Prostate gland (tissue), 2 donors: ENCODE measurements at regions not wholly inside any gene's neighbourhood (a gene's known extent, or its start where the extent isn't known, plus 50 kb on each side); places are given as distances from the start of the nearest gene placed in this dataset.
A peak's percentile ranks its signal among the peaks of the same experiment; 100 is the strongest.

ENCODE experiments used
- DNase-seq: peaks from one replicate; pipeline ENCODE4 v3.0.0-alpha.2; 2019; ENCODE audit warnings: low spot score
- H3K27ac ChIP-seq, 2 donors: fragments of 200-600 bp; sonication (generic); 2 replicates each; pipeline ENCODE4 v1.5.1; 2017 to 2019
- H3K27me3 ChIP-seq: fragments of 200-600 bp; sonication (generic); replicated peaks from 2 replicates; pipeline ENCODE4 v1.5.1; 2019; ENCODE audit not compliant: insufficient read depth
- H3K36me3 ChIP-seq, 2 donors: fragments of 200-600 bp; sonication (generic); 1 replicate in 1 of 2; 2 replicates in 1 of 2; pipeline versions ENCODE4 v1.5.1 to v1.8.1; 2017 to 2019
- H3K4me1 ChIP-seq: fragments of 200-600 bp; sonication (generic); replicated peaks from 2 replicates; pipeline ENCODE4 v1.5.1; 2019
- H3K4me3 ChIP-seq, 2 donors: fragments of 200-600 bp; sonication (generic); 2 replicates each; pipeline ENCODE4 v1.5.1; 2017 to 2019
- H3K9me3 ChIP-seq: fragments of 200-600 bp; sonication (generic); 2 replicates; pipeline ENCODE4 v1.5.1; 2017
- POLR2A ChIP-seq: fragments of 450-650 bp; IDR thresholded peaks from one replicate; pipeline ENCODE4 v1.6.1; 2016; ENCODE audit warnings: antibody characterized with exemption, mild to moderate bottlenecking
- POLR2AphosphoS5 ChIP-seq: sonication (generic); formaldehyde crosslinking; IDR thresholded peaks from one replicate; pipeline ENCODE4 v1.6.1; 2017; ENCODE audit warnings: antibody characterized with exemption
- WGBS: methylation state at CpG from one replicate; pipeline ENCODE4 v1.1.5; 2018; 5-methylcytosine and 5-hydroxymethylcytosine counted together
- intact Hi-C: fragments of 100-400 bp; cut with DNase I; formaldehyde crosslinking; loops from one replicate; pipeline ENCODE4 v1.14.2; 2022
- TF ChIP-seq, protein P1 (sequence below), 4 experiments: fragments of 200-600 bp in 2 of 4; fragments of 450-650 bp in 2 of 4; sonication (generic) in 2 of 4; IDR thresholded peaks; 1 replicate in 3 of 4; 2 replicates in 1 of 4; pipeline ENCODE4 v1.5.1; 2016 to 2019; ENCODE audit warnings: antibody characterized with exemption in 4 of 4, mild to moderate bottlenecking in 2 of 4, moderate library complexity in 2 of 4

- H3K27me3 ChIP-seq = no peaks in the 10 kb centered on the region
- 79% methylated on average over 7 of the region's 7 CpGs for WGBS
- no peak overlapping the region for H3K27ac ChIP-seq
- no peaks in the 10 kb centered on the region for H3K4me1 ChIP-seq
- H3K9me3 ChIP-seq = no peaks in the 10 kb centered on the region
- H3K4me3 ChIP-seq = no peak overlapping the region
- no peak for DNase-seq
- H3K36me3 ChIP-seq = no peaks in the 10 kb centered on the region
- TF ChIP-seq POLR2A = no peak
- TF ChIP-seq, protein P1, sequence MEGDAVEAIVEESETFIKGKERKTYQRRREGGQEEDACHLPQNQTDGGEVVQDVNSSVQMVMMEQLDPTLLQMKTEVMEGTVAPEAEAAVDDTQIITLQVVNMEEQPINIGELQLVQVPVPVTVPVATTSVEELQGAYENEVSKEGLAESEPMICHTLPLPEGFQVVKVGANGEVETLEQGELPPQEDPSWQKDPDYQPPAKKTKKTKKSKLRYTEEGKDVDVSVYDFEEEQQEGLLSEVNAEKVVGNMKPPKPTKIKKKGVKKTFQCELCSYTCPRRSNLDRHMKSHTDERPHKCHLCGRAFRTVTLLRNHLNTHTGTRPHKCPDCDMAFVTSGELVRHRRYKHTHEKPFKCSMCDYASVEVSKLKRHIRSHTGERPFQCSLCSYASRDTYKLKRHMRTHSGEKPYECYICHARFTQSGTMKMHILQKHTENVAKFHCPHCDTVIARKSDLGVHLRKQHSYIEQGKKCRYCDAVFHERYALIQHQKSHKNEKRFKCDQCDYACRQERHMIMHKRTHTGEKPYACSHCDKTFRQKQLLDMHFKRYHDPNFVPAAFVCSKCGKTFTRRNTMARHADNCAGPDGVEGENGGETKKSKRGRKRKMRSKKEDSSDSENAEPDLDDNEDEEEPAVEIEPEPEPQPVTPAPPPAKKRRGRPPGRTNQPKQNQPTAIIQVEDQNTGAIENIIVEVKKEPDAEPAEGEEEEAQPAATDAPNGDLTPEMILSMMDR (IDR thresholded peaks at IDR 0.05) = no peak
- no peak for TF ChIP-seq POLR2AphosphoS5
- intact Hi-C loops = no loop called here
Observed at GRCh38 chr18:22020867-22021370, 148.5 kb upstream of the GATA6 start.

- intact Hi-C loops = no loop called here
Observed at GRCh38 chr18:22021701-22022100, 147.7 kb upstream of the GATA6 start.

GRCh38 chr18:22024924-22025323 is 144.5 kb upstream of the GATA6 start:
- TF ChIP-seq POLR2AphosphoS5 = no peak
- TF ChIP-seq POLR2A = no peak
- TF ChIP-seq, protein P1 (IDR thresholded peaks at IDR 0.05) = no peak
- intact Hi-C loops = no loop called here
- Histone ChIP-seq H3K9me3 (no peaks in the 10 kb centered on the region), H3K27me3 (no peaks in the 10 kb centered on the region), H3K4me1 (no peaks in the 10 kb centered on the region), H3K36me3 (no peaks in the 10 kb centered on the region), H3K4me3 (no peak overlapping the region), H3K27ac (no peak overlapping the region)
- no peak for DNase-seq
- 97% methylated on average over 3 of the region's 3 CpGs for WGBS

More at GRCh38 chr18:22021701-22022100, 147.7 kb upstream of the GATA6 start:
- Histone ChIP-seq H3K9me3 (no peaks in the 10 kb centered on the region), H3K4me3 (no peak overlapping the region), H3K4me1 (no peaks in the 10 kb centered on the region), H3K36me3 (no peaks in the 10 kb centered on the region), H3K27ac (no peak overlapping the region), H3K27me3 (no peaks in the 10 kb centered on the region)
- WGBS = 47% methylated on average over 7 of the region's 7 CpGs
- TF ChIP-seq, protein P1 (IDR thresholded peaks at IDR 0.05) = no peak
- no peak for TF ChIP-seq POLR2A
- no peak for TF ChIP-seq POLR2AphosphoS5
- DNase-seq = peak; percentile 10

- no peaks in the 10 kb centered on the region for H3K9me3 ChIP-seq
- no peaks in the 10 kb centered on the region for H3K36me3 ChIP-seq
- 85% methylated on average over 9 of the region's 9 CpGs for WGBS
- TF ChIP-seq, protein P1 (IDR thresholded peaks at IDR 0.05) = no peak
- TF ChIP-seq POLR2A = no peak
- no peak for TF ChIP-seq POLR2AphosphoS5
- no peak overlapping the region for H3K4me3 ChIP-seq
- intact Hi-C loops = no loop called here
- DNase-seq = no peak
- no peaks in the 10 kb centered on the region for H3K27me3 ChIP-seq
- H3K4me1 ChIP-seq = no peaks in the 10 kb centered on the region
- H3K27ac ChIP-seq = no peak overlapping the region
Observed at GRCh38 chr18:22026362-22026761, 143.0 kb upstream of the GATA6 start.

- H3K27me3 ChIP-seq = no peaks in the 10 kb centered on the region
- H3K4me3 ChIP-seq = no peak overlapping the region
- no peaks in the 10 kb centered on the region for H3K4me1 ChIP-seq
- no peak overlapping the region for H3K27ac ChIP-seq
- H3K9me3 ChIP-seq = no peaks in the 10 kb centered on the region
- DNase-seq = no peak
- intact Hi-C loops = no loop called here
- TF ChIP-seq POLR2A (no peak), POLR2AphosphoS5 (no peak)
- TF ChIP-seq, protein P1 (IDR thresholded peaks at IDR 0.05) = no peak
- H3K36me3 ChIP-seq = no peaks in the 10 kb centered on the region
- 61% methylated on average over 6 of the region's 6 CpGs for WGBS
Observed at GRCh38 chr18:22026889-22027288, 142.5 kb upstream of the GATA6 start.
